K562 (cell line): ENCODE measurements at regions not wholly inside any gene's neighbourhood (a gene's known extent, or its start where the extent isn't known, plus 50 kb on each side); places are given as distances from the start of the nearest gene placed in this dataset.

ENCODE experiments used
- ATAC-seq: fragments of 200-7000 bp; cut with Tn5 transposase; 3 replicates; pipeline ENCODE4 v1.9.1; 2020; ENCODE audit warnings: moderate library complexity
- BruUV-seq: library from RNA; stranded (reverse); fragments of 400-500 nt; replicated peaks from 2 replicates; lab custom pipeline; 2021; lab: Mats Ljungman, UMichigan
- CTCF ChIA-PET: fragments of 300-600 bp; formaldehyde crosslinking; extraction: SDS; loops from one replicate; lab custom pipeline; 2021; ENCODE audit warnings: low intra/inter-chr PET ratio; lab: Yijun Ruan, JAX
- POLR2A ChIA-PET: fragments of 300-600, 350-650 bp; sonication (Branson Sonifier 250); formaldehyde crosslinking; extraction: SDS; loops from one replicate; lab custom pipeline; 2021; ENCODE audit warnings: antibody characterized with exemption, inconsistent platforms; lab: Yijun Ruan, JAX
- DNase-seq, 4 experiments: peaks; one replicate each; pipeline versions ENCODE4 v3.0.0 to v3.0.0-alpha.2; 2011 to 2018; ENCODE audit warnings: low spot score in 3 of 4, mixed read lengths in 3 of 4; ENCODE audit errors: extremely low read depth in 1 of 4
- FAIRE-seq: peaks from 2 replicates; lab custom pipeline; 2011; peaks lifted over from hg19 to GRCh38; lab: Jason Lieb, UNC
- H2AFZ ChIP-seq: 2 replicates; pipeline ENCODE4 v1.6.0; 2011; ENCODE audit warnings: low read depth, low read length, control low read depth, inconsistent platforms
- H3K27ac ChIP-seq: fragments of 200-600 bp; 3 replicates; pipeline ENCODE4 v1.8.0; 2011; ENCODE audit warnings: low read depth, mild to moderate bottlenecking, control low read depth, inconsistent platforms, low read length, moderate library complexity, mixed read lengths; ENCODE audit errors: extremely low read depth
- H3K27me3 ChIP-seq, 2 experiments: fragments of 300-600 bp in 1 of 2; 2 replicates in 1 of 2; 3 replicates in 1 of 2; pipeline versions ENCODE4 v1.6.0 to v1.8.0; 2011; ENCODE audit warnings: inconsistent platforms in 2 of 2, low read length in 2 of 2, mild to moderate bottlenecking in 1 of 2, mixed read lengths in 1 of 2, moderate library complexity in 1 of 2; ENCODE audit not compliant: control insufficient read depth in 2 of 2, insufficient read depth in 2 of 2
- H3K36me3 ChIP-seq: fragments of 300-600 bp; 3 replicates; pipeline ENCODE4 v1.8.0; 2011; ENCODE audit warnings: mild to moderate bottlenecking, low read length, inconsistent platforms; ENCODE audit not compliant: control insufficient read depth, insufficient read depth
- H3K4me1 ChIP-seq, 2 experiments: fragments of 200-600 bp in 1 of 2; replicated peaks in 1 of 2; 2 replicates in 1 of 2; 3 replicates in 1 of 2; pipeline versions ENCODE4 v1.5.1 to v1.8.0; 2011; ENCODE audit warnings: inconsistent platforms in 2 of 2, low read length in 2 of 2, mild to moderate bottlenecking in 1 of 2, mixed read lengths in 1 of 2, moderate library complexity in 1 of 2; ENCODE audit not compliant: control insufficient read depth in 2 of 2, insufficient read depth in 2 of 2
- H3K4me2 ChIP-seq: 2 replicates; pipeline ENCODE4 v1.6.1; 2011; ENCODE audit warnings: low read length, control low read depth, inconsistent platforms, mixed read lengths; ENCODE audit not compliant: insufficient read depth
- H3K4me3 ChIP-seq: fragments of 200-600 bp; sonication (generic), shearing (Covaris generic); 2 replicates; pipeline ENCODE4 v1.5.1; 2016; ENCODE audit warnings: control low read depth, inconsistent platforms
- H3K79me2 ChIP-seq: fragments of 200-600 bp; 3 replicates; pipeline ENCODE4 v1.8.0; 2011; ENCODE audit warnings: low read length, inconsistent platforms; ENCODE audit not compliant: control insufficient read depth, insufficient read depth
- H3K9ac ChIP-seq, 2 experiments: 2 replicates each; pipeline versions ENCODE4 v1.6.0 to v1.6.1; 2011; ENCODE audit warnings: low read depth in 2 of 2, low read length in 2 of 2, control low read depth in 1 of 2, inconsistent platforms in 1 of 2, mild to moderate bottlenecking in 1 of 2, mixed read lengths in 1 of 2; ENCODE audit not compliant: insufficient read depth in 1 of 2
- H3K9me1 ChIP-seq: one replicate; pipeline ENCODE4 v1.6.0; 2011; ENCODE audit warnings: inconsistent platforms, mild to moderate bottlenecking, low read length, moderate library complexity; ENCODE audit not compliant: control insufficient read depth, insufficient read depth
- H3K9me3 ChIP-seq: replicated peaks from 2 replicates; pipeline ENCODE4 v1.5.1; 2011; ENCODE audit warnings: low read depth, low read length, inconsistent platforms; ENCODE audit not compliant: control insufficient read depth, insufficient read depth
- H4K20me1 ChIP-seq: replicated peaks from 2 replicates; pipeline ENCODE4 v1.6.1; 2011; ENCODE audit warnings: low read length, inconsistent platforms, mixed read lengths; ENCODE audit not compliant: control insufficient read depth, insufficient read depth
- ATF7 ChIP-seq: fragments of 450-650 bp; IDR thresholded peaks from 2 replicates; pipeline ENCODE4 v1.7.1; 2014; ENCODE audit warnings: mild to moderate bottlenecking, moderate library complexity
- BRD4 ChIP-seq: fragments of 200-600 bp; sonication (generic); IDR thresholded peaks from 2 replicates; pipeline ENCODE4 v1.6.1; 2017; ENCODE audit warnings: inconsistent platforms
- CHD1 ChIP-seq: fragments of 200-600 bp; sonication (generic); IDR thresholded peaks from one replicate; pipeline ENCODE4 v1.6.1; 2012; ENCODE audit warnings: mild to moderate bottlenecking, moderate library complexity, low read length, inconsistent platforms
- DACH1 ChIP-seq: fragments of 450-650 bp; IDR thresholded peaks from 2 replicates; pipeline ENCODE4 v1.6.1; 2018; ENCODE audit not compliant: partially characterized antibody
- HLTF ChIP-seq: fragments of 450-650 bp; IDR thresholded peaks from 2 replicates; pipeline ENCODE4 v1.6.1; 2016
- ILK ChIP-seq: fragments of 450-650 bp; IDR thresholded peaks from 2 replicates; pipeline ENCODE4 v1.6.1; 2016; ENCODE audit warnings: missing genetic modification characterization, low read depth, mild to moderate bottlenecking, missing compliant biosample characterization, moderate library complexity, borderline replicate concordance
- JUNB ChIP-seq: fragments of 450-650 bp; formaldehyde crosslinking; conservative IDR thresholded peaks from 2 replicates; pipeline ENCODE4 v1.4.0; 2020; ENCODE audit warnings: mild to moderate bottlenecking
- KAT8 ChIP-seq: fragments of 450-650 bp; IDR thresholded peaks from 2 replicates; pipeline ENCODE4 v1.6.1; 2016; ENCODE audit warnings: low read depth, mild to moderate bottlenecking
- MCM3 ChIP-seq: fragments of 450-650 bp; IDR thresholded peaks from 2 replicates; pipeline ENCODE4 v1.6.1; 2016
- STAG1 ChIP-seq: sonication (generic); formaldehyde crosslinking; IDR thresholded peaks from 2 replicates; pipeline ENCODE4 v1.5.0; 2020; ENCODE audit warnings: missing genetic modification reagents, borderline replicate concordance
- TBP ChIP-seq: optimal IDR thresholded peaks from 2 replicates; pipeline ENCODE3; 2011; ENCODE audit warnings: low read depth, low read length, improper control_type of control experiment
- ZNF212 ChIP-seq: fragments of 450-650 bp; formaldehyde crosslinking; IDR thresholded peaks from 2 replicates; pipeline ENCODE4 v1.4.0; 2020; ENCODE audit warnings: mild to moderate bottlenecking
- ZNF695 ChIP-seq: fragments of 450-650 bp; formaldehyde crosslinking; IDR thresholded peaks from 2 replicates; pipeline ENCODE4 v1.4.0; 2020; ENCODE audit warnings: mild to moderate bottlenecking, moderate library complexity
- WGBS: fragments of 100-300 bp; shearing (Covaris generic); methylation state at CpG from one replicate; pipeline ENCODE4 v1.1.6; 2016; ENCODE audit warnings: low coverage, mixed read lengths; ENCODE audit not compliant: insufficient coverage; ENCODE audit errors: missing lambda C conversion rate; 5-methylcytosine and 5-hydroxymethylcytosine counted together
- in situ Hi-C: fragments of 300-500 bp; cut with MboI; formaldehyde crosslinking; loops from 4 replicates; pipeline ENCODE4 v1.15.0; 2018; ENCODE audit warnings: inconsistent platforms, mixed read lengths
- intact Hi-C: fragments of 100-400 bp; cut with micrococcal nuclease; formaldehyde crosslinking; loops from 2 replicates; pipeline ENCODE4 v1.14.2; 2022
- TF ChIP-seq, protein P1 (sequence below): sonication (generic); formaldehyde crosslinking; IDR thresholded peaks from 2 replicates; pipeline ENCODE4 v1.8.1; 2023; ENCODE audit warnings: missing genetic modification reagents, mild to moderate bottlenecking, borderline replicate concordance

DNA sequence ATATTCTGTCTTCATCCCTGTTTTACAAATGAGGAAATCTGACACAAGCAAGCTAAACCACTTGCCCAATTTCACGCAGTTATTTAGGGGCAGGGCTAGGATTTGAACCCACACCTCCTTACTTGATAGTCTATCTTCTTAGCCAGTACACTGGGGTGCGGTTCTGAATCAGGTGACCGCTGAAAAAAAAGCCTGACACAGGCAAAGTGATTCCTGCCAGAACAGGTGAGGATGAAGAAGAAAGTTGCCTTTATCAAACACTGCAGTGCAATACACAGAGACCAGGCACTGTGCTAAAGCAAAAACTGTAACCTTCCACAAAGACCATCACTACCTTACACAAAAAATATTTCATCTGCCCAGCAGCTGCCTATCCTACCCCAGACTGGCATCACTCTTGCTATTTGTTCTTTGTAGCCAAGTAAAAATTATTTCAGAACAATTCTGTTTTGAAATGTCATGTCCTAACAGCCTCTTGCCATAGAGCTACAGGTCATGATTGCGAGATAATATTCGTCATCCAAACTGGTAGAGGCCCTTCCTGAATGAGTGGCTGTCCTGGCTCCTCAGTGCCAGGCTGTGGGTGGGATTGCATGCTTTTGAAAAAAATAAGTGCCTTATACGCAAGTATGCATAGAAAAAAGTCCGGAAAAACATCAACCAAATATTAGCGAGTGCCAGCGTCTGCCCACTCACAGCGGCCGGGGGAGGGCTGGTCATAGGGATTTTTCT is 142.3 kb upstream of the TPM1 start:
- peaks cover 4 to 10% of the 10 kb centered on the region in 2 experiments; a peak in 4 of 5 replicates for H3K4me1 ChIP-seq

DNA sequence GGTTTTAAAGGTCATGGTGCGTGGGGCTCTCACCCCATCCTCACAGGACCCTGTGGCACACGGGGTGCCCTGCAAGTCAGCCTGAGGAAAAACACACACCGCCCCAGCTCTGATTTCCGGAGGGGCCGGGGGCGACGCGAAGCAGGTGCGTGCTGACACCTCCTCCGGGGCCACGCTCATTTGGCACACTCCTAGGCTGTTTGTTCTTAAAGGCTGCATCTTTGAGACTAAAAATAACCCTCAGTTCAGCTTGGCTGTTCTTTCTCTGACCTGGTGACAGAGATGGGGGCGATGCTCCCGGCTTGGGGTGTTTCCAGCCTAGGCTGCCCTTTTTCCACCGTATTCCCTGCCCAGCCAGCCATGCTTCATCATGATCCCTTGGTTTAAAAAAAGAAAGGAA is 141.5 kb upstream of the TPM1 start:
- H3K4me2 ChIP-seq: no peak overlapping the region
- no peak for FAIRE-seq
- H3K9me1 ChIP-seq: peaks cover 3% of the 10 kb centered on the region
- no peak overlapping the region for H2AFZ ChIP-seq
- no TSS peak for BruUV-seq
- intact Hi-C loops (no loop called here), in situ Hi-C loops (no loop called here)
- 0 out of 2 replicates have a peak, but pooled peaks cover 3% of the 10 kb centered on the region for H4K20me1 ChIP-seq
- CTCF ChIA-PET: no interaction called here
- no peaks in the 10 kb centered on the region for H3K79me2 ChIP-seq
- H3K36me3 ChIP-seq: no peaks in the 10 kb centered on the region
- no peak for DNase-seq
- H3K9me3 ChIP-seq: no peaks in the 10 kb centered on the region
- no peak overlapping the region for H3K4me3 ChIP-seq
- no peak overlapping the region for H3K9ac ChIP-seq
- H3K27me3 ChIP-seq: peaks cover 27 to 55% of the 10 kb centered on the region in 2 experiments
- no peak for ATAC-seq
- no peak overlapping the region for H3K27ac ChIP-seq
- WGBS: 1% methylated on average over 14 of the region's 14 CpGs
- H3K4me1 ChIP-seq: peaks cover 4 to 10% of the 10 kb centered on the region in 2 experiments; a peak in 4 of 5 replicates
- POLR2A ChIA-PET: no interaction called here
- TF ChIP-seq CHD1 (no peak), ZNF212 (CRISPR knock-in tag) (no peak), JUNB (no peak), STAG1 (no peak), MCM3 (no peak), ZNF695 (CRISPR knock-in tag) (no peak), TBP (no peak), KAT8 (no peak), BRD4 (no peak), ILK (tag) (no peak), HLTF (no peak)
- TF ChIP-seq, protein P1, sequence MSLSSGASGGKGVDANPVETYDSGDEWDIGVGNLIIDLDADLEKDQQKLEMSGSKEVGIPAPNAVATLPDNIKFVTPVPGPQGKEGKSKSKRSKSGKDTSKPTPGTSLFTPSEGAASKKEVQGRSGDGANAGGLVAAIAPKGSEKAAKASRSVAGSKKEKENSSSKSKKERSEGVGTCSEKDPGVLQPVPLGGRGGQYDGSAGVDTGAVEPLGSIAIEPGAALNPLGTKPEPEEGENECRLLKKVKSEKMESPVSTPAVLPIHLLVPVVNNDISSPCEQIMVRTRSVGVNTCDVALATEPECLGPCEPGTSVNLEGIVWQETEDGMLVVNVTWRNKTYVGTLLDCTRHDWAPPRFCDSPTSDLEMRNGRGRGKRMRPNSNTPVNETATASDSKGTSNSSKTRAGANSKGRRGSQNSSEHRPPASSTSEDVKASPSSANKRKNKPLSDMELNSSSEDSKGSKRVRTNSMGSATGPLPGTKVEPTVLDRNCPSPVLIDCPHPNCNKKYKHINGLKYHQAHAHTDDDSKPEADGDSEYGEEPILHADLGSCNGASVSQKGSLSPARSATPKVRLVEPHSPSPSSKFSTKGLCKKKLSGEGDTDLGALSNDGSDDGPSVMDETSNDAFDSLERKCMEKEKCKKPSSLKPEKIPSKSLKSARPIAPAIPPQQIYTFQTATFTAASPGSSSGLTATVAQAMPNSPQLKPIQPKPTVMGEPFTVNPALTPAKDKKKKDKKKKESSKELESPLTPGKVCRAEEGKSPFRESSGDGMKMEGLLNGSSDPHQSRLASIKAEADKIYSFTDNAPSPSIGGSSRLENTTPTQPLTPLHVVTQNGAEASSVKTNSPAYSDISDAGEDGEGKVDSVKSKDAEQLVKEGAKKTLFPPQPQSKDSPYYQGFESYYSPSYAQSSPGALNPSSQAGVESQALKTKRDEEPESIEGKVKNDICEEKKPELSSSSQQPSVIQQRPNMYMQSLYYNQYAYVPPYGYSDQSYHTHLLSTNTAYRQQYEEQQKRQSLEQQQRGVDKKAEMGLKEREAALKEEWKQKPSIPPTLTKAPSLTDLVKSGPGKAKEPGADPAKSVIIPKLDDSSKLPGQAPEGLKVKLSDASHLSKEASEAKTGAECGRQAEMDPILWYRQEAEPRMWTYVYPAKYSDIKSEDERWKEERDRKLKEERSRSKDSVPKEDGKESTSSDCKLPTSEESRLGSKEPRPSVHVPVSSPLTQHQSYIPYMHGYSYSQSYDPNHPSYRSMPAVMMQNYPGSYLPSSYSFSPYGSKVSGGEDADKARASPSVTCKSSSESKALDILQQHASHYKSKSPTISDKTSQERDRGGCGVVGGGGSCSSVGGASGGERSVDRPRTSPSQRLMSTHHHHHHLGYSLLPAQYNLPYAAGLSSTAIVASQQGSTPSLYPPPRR (CRISPR knock-in tag): no peak

More for the DNA sequence above, 142.3 kb upstream of the TPM1 start:
- intact Hi-C loops (no loop called here), in situ Hi-C loops (no loop called here)
- Histone ChIP-seq H3K4me3 (no peak overlapping the region), H3K9ac (no peak overlapping the region), H3K9me1 (peaks cover 3% of the 10 kb centered on the region), H3K9me3 (no peaks in the 10 kb centered on the region), H4K20me1 (0 out of 2 replicates have a peak, but pooled peaks cover 3% of the 10 kb centered on the region), H3K79me2 (no peaks in the 10 kb centered on the region), H3K27me3 (peaks cover 27 to 54% of the 10 kb centered on the region in 2 experiments), H3K27ac (no peak overlapping the region), H3K36me3 (no peaks in the 10 kb centered on the region), H3K4me2 (no peak overlapping the region), H2AFZ (no peak overlapping the region)
- TF ChIP-seq ATF7: no peak
- TF ChIP-seq DACH1: no peak
- ChIA-PET POLR2A (no interaction called here), CTCF (no interaction called here)
- ATAC-seq: no peak
- no peak for DNase-seq
- FAIRE-seq: no peak
- 0% methylated on average over 11 of the region's 11 CpGs for WGBS
- BruUV-seq: no TSS peak
